ENCODE measurements at regions not wholly inside any gene's neighbourhood (a gene's known extent, or its start where the extent isn't known, plus 50 kb on each side); places are given as distances from the start of the nearest gene placed in this dataset.
A peak's percentile ranks its signal among the peaks of the same experiment; 100 is the strongest.

DNA sequence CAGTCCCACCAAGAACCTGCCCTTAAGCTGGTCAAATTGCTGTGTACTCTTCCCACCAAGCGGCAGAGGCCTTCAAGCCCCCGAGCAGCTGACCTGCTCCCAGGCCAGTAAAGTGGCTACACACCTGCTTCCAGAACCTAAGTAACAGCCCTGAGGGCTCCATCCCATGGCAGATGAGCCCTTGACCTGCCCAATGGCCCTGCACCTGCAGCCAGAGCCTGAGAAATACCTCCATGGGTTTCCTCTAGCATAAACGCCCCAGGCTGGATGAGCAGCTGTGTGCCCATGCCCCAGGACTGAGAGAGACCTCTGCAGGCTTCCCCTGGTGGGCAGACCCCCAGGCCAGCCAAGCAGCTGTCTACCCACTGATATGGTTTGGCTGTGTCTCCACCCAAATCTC lies 123.0 kb upstream of the LAMA2 start:
- ATAC-seq, result no peak
- TF ChIP-seq ARNTL (CRISPR knock-in tag; IDR thresholded peaks at IDR 0.05; ENCODE audit: borderline replicate concordance, low read depth) (no peak), ZNF565 (CRISPR knock-in tag; conservative IDR thresholded peaks at IDR 0.05; ENCODE audit: low read depth) (no peak), TCF4 (CRISPR knock-in tag; IDR thresholded peaks at IDR 0.05; ENCODE audit: borderline replicate concordance) (no peak), ISL1 (CRISPR knock-in tag; IDR thresholded peaks at IDR 0.05) (no peak), PPARA (CRISPR knock-in tag; IDR thresholded peaks at IDR 0.05; ENCODE audit: borderline replicate concordance) (no peak), SNAI2 (CRISPR knock-in tag; IDR thresholded peaks at IDR 0.05) (no peak), ZNF8 (CRISPR knock-in tag; IDR thresholded peaks at IDR 0.05) (no peak), ZFP30 (CRISPR knock-in tag; IDR thresholded peaks at IDR 0.05) (no peak), TOX (CRISPR knock-in tag; IDR thresholded peaks at IDR 0.05; ENCODE audit: borderline replicate concordance) (no peak)
- TF ChIP-seq, protein P1, sequence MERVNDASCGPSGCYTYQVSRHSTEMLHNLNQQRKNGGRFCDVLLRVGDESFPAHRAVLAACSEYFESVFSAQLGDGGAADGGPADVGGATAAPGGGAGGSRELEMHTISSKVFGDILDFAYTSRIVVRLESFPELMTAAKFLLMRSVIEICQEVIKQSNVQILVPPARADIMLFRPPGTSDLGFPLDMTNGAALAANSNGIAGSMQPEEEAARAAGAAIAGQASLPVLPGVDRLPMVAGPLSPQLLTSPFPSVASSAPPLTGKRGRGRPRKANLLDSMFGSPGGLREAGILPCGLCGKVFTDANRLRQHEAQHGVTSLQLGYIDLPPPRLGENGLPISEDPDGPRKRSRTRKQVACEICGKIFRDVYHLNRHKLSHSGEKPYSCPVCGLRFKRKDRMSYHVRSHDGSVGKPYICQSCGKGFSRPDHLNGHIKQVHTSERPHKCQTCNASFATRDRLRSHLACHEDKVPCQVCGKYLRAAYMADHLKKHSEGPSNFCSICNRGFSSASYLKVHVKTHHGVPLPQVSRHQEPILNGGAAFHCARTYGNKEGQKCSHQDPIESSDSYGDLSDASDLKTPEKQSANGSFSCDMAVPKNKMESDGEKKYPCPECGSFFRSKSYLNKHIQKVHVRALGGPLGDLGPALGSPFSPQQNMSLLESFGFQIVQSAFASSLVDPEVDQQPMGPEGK (CRISPR knock-in tag; IDR thresholded peaks at IDR 0.05; ENCODE audit: borderline replicate concordance), result no peak
- TF ChIP-seq, protein P2, sequence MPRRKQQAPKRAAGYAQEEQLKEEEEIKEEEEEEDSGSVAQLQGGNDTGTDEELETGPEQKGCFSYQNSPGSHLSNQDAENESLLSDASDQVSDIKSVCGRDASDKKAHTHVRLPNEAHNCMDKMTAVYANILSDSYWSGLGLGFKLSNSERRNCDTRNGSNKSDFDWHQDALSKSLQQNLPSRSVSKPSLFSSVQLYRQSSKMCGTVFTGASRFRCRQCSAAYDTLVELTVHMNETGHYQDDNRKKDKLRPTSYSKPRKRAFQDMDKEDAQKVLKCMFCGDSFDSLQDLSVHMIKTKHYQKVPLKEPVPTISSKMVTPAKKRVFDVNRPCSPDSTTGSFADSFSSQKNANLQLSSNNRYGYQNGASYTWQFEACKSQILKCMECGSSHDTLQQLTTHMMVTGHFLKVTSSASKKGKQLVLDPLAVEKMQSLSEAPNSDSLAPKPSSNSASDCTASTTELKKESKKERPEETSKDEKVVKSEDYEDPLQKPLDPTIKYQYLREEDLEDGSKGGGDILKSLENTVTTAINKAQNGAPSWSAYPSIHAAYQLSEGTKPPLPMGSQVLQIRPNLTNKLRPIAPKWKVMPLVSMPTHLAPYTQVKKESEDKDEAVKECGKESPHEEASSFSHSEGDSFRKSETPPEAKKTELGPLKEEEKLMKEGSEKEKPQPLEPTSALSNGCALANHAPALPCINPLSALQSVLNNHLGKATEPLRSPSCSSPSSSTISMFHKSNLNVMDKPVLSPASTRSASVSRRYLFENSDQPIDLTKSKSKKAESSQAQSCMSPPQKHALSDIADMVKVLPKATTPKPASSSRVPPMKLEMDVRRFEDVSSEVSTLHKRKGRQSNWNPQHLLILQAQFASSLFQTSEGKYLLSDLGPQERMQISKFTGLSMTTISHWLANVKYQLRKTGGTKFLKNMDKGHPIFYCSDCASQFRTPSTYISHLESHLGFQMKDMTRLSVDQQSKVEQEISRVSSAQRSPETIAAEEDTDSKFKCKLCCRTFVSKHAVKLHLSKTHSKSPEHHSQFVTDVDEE (CRISPR knock-in tag; IDR thresholded peaks at IDR 0.05), result no peak

- no peak for ATAC-seq
- TF ChIP-seq CSDC2 (CRISPR knock-in tag; IDR thresholded peaks at IDR 0.05), result no peak
- TF ChIP-seq ZNF70 (CRISPR knock-in tag; IDR thresholded peaks at IDR 0.05), result no peak
- no peak for TF ChIP-seq GLIS3 (CRISPR knock-in tag; IDR thresholded peaks at IDR 0.05)
- no peak for TF ChIP-seq ZFP3 (CRISPR knock-in tag; IDR thresholded peaks at IDR 0.05)
- TF ChIP-seq BACH2 (CRISPR knock-in tag; IDR thresholded peaks at IDR 0.05; ENCODE audit: borderline replicate concordance), result no peak
- TF ChIP-seq, protein P3, sequence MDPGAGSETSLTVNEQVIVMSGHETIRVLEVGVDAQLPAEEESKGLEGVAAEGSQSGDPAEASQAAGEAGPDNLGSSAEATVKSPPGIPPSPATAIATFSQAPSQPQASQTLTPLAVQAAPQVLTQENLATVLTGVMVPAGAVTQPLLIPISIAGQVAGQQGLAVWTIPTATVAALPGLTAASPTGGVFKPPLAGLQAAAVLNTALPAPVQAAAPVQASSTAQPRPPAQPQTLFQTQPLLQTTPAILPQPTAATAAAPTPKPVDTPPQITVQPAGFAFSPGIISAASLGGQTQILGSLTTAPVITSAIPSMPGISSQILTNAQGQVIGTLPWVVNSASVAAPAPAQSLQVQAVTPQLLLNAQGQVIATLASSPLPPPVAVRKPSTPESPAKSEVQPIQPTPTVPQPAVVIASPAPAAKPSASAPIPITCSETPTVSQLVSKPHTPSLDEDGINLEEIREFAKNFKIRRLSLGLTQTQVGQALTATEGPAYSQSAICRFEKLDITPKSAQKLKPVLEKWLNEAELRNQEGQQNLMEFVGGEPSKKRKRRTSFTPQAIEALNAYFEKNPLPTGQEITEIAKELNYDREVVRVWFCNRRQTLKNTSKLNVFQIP (CRISPR knock-in tag; IDR thresholded peaks at IDR 0.05; ENCODE audit: borderline replicate concordance, low read depth), result no peak
- TF ChIP-seq, protein P4, sequence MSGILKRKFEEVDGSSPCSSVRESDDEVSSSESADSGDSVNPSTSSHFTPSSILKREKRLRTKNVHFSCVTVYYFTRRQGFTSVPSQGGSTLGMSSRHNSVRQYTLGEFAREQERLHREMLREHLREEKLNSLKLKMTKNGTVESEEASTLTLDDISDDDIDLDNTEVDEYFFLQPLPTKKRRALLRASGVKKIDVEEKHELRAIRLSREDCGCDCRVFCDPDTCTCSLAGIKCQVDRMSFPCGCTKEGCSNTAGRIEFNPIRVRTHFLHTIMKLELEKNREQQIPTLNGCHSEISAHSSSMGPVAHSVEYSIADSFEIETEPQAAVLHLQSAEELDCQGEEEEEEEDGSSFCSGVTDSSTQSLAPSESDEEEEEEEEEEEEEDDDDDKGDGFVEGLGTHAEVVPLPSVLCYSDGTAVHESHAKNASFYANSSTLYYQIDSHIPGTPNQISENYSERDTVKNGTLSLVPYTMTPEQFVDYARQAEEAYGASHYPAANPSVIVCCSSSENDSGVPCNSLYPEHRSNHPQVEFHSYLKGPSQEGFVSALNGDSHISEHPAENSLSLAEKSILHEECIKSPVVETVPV (CRISPR knock-in tag; IDR thresholded peaks at IDR 0.05), result no peak
- no peak for TF ChIP-seq RARB (CRISPR knock-in tag; IDR thresholded peaks at IDR 0.05)
- TF ChIP-seq ISL1 (CRISPR knock-in tag; IDR thresholded peaks at IDR 0.05), result no peak
- TF ChIP-seq ZC3H10 (CRISPR knock-in tag; IDR thresholded peaks at IDR 0.05), result no peak
- TF ChIP-seq OSR1 (CRISPR knock-in tag; IDR thresholded peaks at IDR 0.05), result no peak
- no peak for TF ChIP-seq PPARA (CRISPR knock-in tag; IDR thresholded peaks at IDR 0.05; ENCODE audit: borderline replicate concordance)
- no peak for TF ChIP-seq ZFP30 (CRISPR knock-in tag; IDR thresholded peaks at IDR 0.05)
- no peak for TF ChIP-seq CREB5 (CRISPR knock-in tag; IDR thresholded peaks at IDR 0.05; ENCODE audit: low read depth)
- TF ChIP-seq TOX (CRISPR knock-in tag; IDR thresholded peaks at IDR 0.05; ENCODE audit: borderline replicate concordance), result no peak
Observed at GRCh38 chr6:128759447-128759846, 123.5 kb upstream of the LAMA2 start.

DNA sequence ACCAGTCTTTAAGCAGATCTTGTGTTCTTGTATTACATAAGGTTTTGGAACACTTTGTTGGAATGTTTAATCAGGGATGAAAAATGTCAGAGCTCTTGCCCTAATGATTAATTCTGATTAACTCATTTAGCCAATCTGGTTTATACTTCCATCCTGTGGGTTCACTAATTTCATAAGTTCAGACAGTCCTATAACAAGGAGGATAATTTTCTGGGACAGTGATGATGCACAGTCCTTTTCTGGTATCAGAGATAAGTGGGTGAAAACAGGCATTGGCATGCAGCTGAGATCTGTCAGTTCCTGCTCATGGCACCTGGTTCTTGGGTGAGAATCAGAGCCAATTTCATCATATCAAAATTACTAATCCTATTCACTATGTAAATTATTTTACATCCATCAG lies 125.0 kb upstream of the LAMA2 start:
- TF ChIP-seq OSR1 (CRISPR knock-in tag; IDR thresholded peaks at IDR 0.05) (no peak), RARB (CRISPR knock-in tag; IDR thresholded peaks at IDR 0.05) (no peak), TOX (CRISPR knock-in tag; IDR thresholded peaks at IDR 0.05; ENCODE audit: borderline replicate concordance) (0 out of 2 replicates have a peak, but pooled peaks have one; percentile 34), CREB5 (CRISPR knock-in tag; IDR thresholded peaks at IDR 0.05; ENCODE audit: low read depth) (no peak), ISL1 (CRISPR knock-in tag; IDR thresholded peaks at IDR 0.05) (no peak), ZFP30 (CRISPR knock-in tag; IDR thresholded peaks at IDR 0.05) (no peak), ZFP3 (CRISPR knock-in tag; IDR thresholded peaks at IDR 0.05) (no peak), ZC3H10 (CRISPR knock-in tag; IDR thresholded peaks at IDR 0.05) (peak; percentile 80; the same call in 1 of the 2 replicates), ARNTL (CRISPR knock-in tag; IDR thresholded peaks at IDR 0.05; ENCODE audit: borderline replicate concordance, low read depth) (no peak)
- TF ChIP-seq, protein P2 (CRISPR knock-in tag; IDR thresholded peaks at IDR 0.05), result no peak
- no peak for ATAC-seq

Measured in SK-N-SH treated with all-trans-retinoic acid at 6 μM for 48 hours (cell line).